H1 (cell line): ENCODE measurements at regions not wholly inside any gene's neighbourhood (a gene's known extent, or its start where the extent isn't known, plus 50 kb on each side); places are given as distances from the start of the nearest gene placed in this dataset.

Experiments
- CTCF ChIA-PET: fragments of 300-600 bp; sonication (Branson Sonifier 250); formaldehyde crosslinking; loops from one replicate; lab custom pipeline; 2021; ENCODE audit not compliant: partially characterized antibody; lab: Charles Lee
- POLR2A ChIA-PET: fragments of 300-600 bp; sonication (Branson Sonifier 250); formaldehyde crosslinking; loops from one replicate; lab custom pipeline; 2021; ENCODE audit warnings: inconsistent platforms; ENCODE audit not compliant: partially characterized antibody; lab: Charles Lee
- DNase-seq, 2 experiments: peaks; one replicate each; pipeline versions ENCODE4 v3.0.0 to v3.0.0-alpha.2; 2010 to 2022; ENCODE audit warnings: low spot score in 2 of 2, low read depth in 1 of 2, mixed read lengths in 1 of 2
- FAIRE-seq: peaks from 2 replicates; lab custom pipeline; 2011; peaks lifted over from hg19 to GRCh38; lab: Jason Lieb, UNC
- H2AFZ ChIP-seq: 2 replicates; pipeline ENCODE4 v1.8.1; 2012; ENCODE audit warnings: low read length, inconsistent platforms
- H2AK5ac ChIP-seq: 2 replicates; pipeline ENCODE4 v1.6.1; 2013; ENCODE audit warnings: low read depth, low read length
- H2BK120ac ChIP-seq: replicated peaks from 2 replicates; pipeline ENCODE3; 2013; ENCODE audit warnings: low read depth, low read length, inconsistent platforms
- H2BK12ac ChIP-seq: 2 replicates; pipeline ENCODE4 v1.6.1; 2013; ENCODE audit warnings: low read depth, low read length
- H2BK15ac ChIP-seq: 2 replicates; pipeline ENCODE4 v1.6.1; 2013; ENCODE audit warnings: low read length
- H2BK20ac ChIP-seq: 2 replicates; pipeline ENCODE4 v1.6.1; 2013; ENCODE audit warnings: low read length
- H2BK5ac ChIP-seq: 2 replicates; pipeline ENCODE4 v1.6.1; 2013; ENCODE audit warnings: low read depth, low read length
- H3K14ac ChIP-seq: 2 replicates; pipeline ENCODE4 v1.6.1; 2013; ENCODE audit warnings: inconsistent platforms; ENCODE audit not compliant: insufficient read length
- H3K18ac ChIP-seq: 2 replicates; pipeline ENCODE4 v1.6.1; 2013; ENCODE audit warnings: low read length; ENCODE audit errors: extremely low read depth
- H3K23ac ChIP-seq: 2 replicates; pipeline ENCODE4 v1.6.1; 2013; ENCODE audit warnings: inconsistent platforms; ENCODE audit not compliant: insufficient read length
- H3K23me2 ChIP-seq: 2 replicates; pipeline ENCODE4 v1.6.1; 2013; ENCODE audit warnings: low read depth, low read length
- H3K27ac ChIP-seq: 2 replicates; pipeline ENCODE4 v1.6.1; 2011; ENCODE audit warnings: low read depth, low read length, inconsistent platforms
- H3K27me3 ChIP-seq, 4 experiments: replicated peaks in 1 of 4; 1 replicate in 1 of 4; 2 replicates in 3 of 4; pipeline versions ENCODE4 v1.6.1 to v1.8.1; 2011 to 2013; ENCODE audit warnings: low read length in 3 of 4, mild to moderate bottlenecking in 3 of 4, inconsistent platforms in 2 of 4, mixed read lengths in 2 of 4, moderate library complexity in 1 of 4; ENCODE audit not compliant: control insufficient read depth in 3 of 4, insufficient read depth in 3 of 4; ENCODE audit errors: extremely low read depth in 1 of 4
- H3K36me3 ChIP-seq, 4 experiments: 2 replicates each; pipeline versions ENCODE4 v1.6.1 to v1.8.1; 2011 to 2013; ENCODE audit warnings: mild to moderate bottlenecking in 4 of 4, low read length in 3 of 4, moderate library complexity in 2 of 4, control low read depth in 1 of 4, inconsistent platforms in 1 of 4; ENCODE audit not compliant: insufficient read depth in 4 of 4, control insufficient read depth in 2 of 4
- H3K4ac ChIP-seq: replicated peaks from 2 replicates; pipeline ENCODE3; 2013; ENCODE audit warnings: low read length, low read depth, mixed read lengths, inconsistent platforms; ENCODE audit not compliant: insufficient read length
- H3K4me1 ChIP-seq, 4 experiments: replicated peaks in 1 of 4; 1 replicate in 1 of 4; 2 replicates in 3 of 4; pipeline versions ENCODE4 v1.6.1 to v1.8.1; 2011 to 2013; ENCODE audit warnings: low read length in 3 of 4, inconsistent platforms in 2 of 4, mixed read lengths in 1 of 4; ENCODE audit not compliant: insufficient read depth in 4 of 4, control insufficient read depth in 3 of 4
- H3K4me2 ChIP-seq, 2 experiments: 2 replicates each; pipeline versions ENCODE4 v1.6.1 to v1.8.1; 2011 to 2013; ENCODE audit warnings: low read depth in 2 of 2, low read length in 2 of 2, control low read depth in 1 of 2, inconsistent platforms in 1 of 2, mild to moderate bottlenecking in 1 of 2; ENCODE audit not compliant: insufficient read depth in 1 of 2
- H3K4me3 ChIP-seq, 4 experiments: fragments of 200-600, 300-600 bp in 1 of 4; sonication (generic), shearing (Covaris generic), sonication (Bioruptor Twin) in 1 of 4; 2 replicates each; pipeline versions ENCODE4 v1.5.1 to v1.8.1; 2011 to 2016; ENCODE audit warnings: low read length in 4 of 4, low read depth in 3 of 4, control low read depth in 2 of 4, inconsistent platforms in 2 of 4, mild to moderate bottlenecking in 2 of 4, mixed read lengths in 1 of 4, moderate library complexity in 1 of 4; ENCODE audit not compliant: insufficient read depth in 2 of 4; ENCODE audit errors: extremely low read depth in 1 of 4
- H3K56ac ChIP-seq: replicated peaks from 2 replicates; pipeline ENCODE3; 2013; ENCODE audit warnings: low read depth, mild to moderate bottlenecking, mixed read lengths, low read length, inconsistent platforms; ENCODE audit not compliant: insufficient read length
- H3K79me1 ChIP-seq: 2 replicates; pipeline ENCODE4 v1.6.1; 2013; ENCODE audit warnings: low read depth, low read length, control low read depth
- H3K79me2 ChIP-seq, 2 experiments: 2 replicates each; pipeline versions ENCODE4 v1.6.1 to v1.8.1; 2012 to 2013; ENCODE audit warnings: low read length in 2 of 2, mild to moderate bottlenecking in 2 of 2, inconsistent platforms in 1 of 2; ENCODE audit not compliant: insufficient read depth in 2 of 2, control insufficient read depth in 1 of 2
- H3K9ac ChIP-seq, 4 experiments: replicated peaks in 1 of 4; 1 replicate in 1 of 4; 2 replicates in 3 of 4; pipeline versions ENCODE4 v1.6.1 to v1.8.1; 2011 to 2013; ENCODE audit warnings: low read depth in 3 of 4, low read length in 3 of 4, control low read depth in 2 of 4, mild to moderate bottlenecking in 2 of 4, moderate library complexity in 2 of 4, inconsistent platforms in 1 of 4; ENCODE audit errors: extremely low read depth in 1 of 4
- H3K9me3 ChIP-seq, 2 experiments: 2 replicates each; pipeline versions ENCODE4 v1.6.1 to v1.8.1; 2012 to 2013; ENCODE audit warnings: mild to moderate bottlenecking in 2 of 2, moderate library complexity in 2 of 2, control low read depth in 1 of 2, inconsistent platforms in 1 of 2, low read depth in 1 of 2, low read length in 1 of 2, mixed read lengths in 1 of 2; ENCODE audit not compliant: insufficient read depth in 2 of 2
- H4K20me1 ChIP-seq, 2 experiments: replicated peaks in 1 of 2; 2 replicates each; pipeline versions ENCODE3 to v1.8.1; 2011 to 2013; ENCODE audit warnings: inconsistent platforms in 2 of 2, low read length in 2 of 2, mild to moderate bottlenecking in 1 of 2; ENCODE audit not compliant: insufficient read depth in 2 of 2, control insufficient read depth in 1 of 2
- H4K5ac ChIP-seq: 2 replicates; pipeline ENCODE4 v1.6.1; 2013; ENCODE audit warnings: low read length, low read depth, mixed read lengths, inconsistent platforms; ENCODE audit not compliant: insufficient read length
- H4K8ac ChIP-seq: 2 replicates; pipeline ENCODE4 v1.8.0; 2013; ENCODE audit warnings: mild to moderate bottlenecking, moderate library complexity, low read length, inconsistent platforms; ENCODE audit not compliant: insufficient read depth; ENCODE audit errors: extremely low read depth
- H4K91ac ChIP-seq: replicated peaks from 2 replicates; pipeline ENCODE3; 2013; ENCODE audit warnings: low read length, mixed read lengths, inconsistent platforms; ENCODE audit not compliant: insufficient read length
- ZNF274 ChIP-seq: IDR thresholded peaks from 2 replicates; pipeline ENCODE4 v1.7.0; 2012; ENCODE audit warnings: low read length, borderline replicate concordance; ENCODE audit errors: extremely low read depth
- WGBS, 2 experiments: shearing (Covaris generic) in 1 of 2; methylation state at CpG; one replicate each; pipeline versions ENCODE4 v1.1.6 to v1.1.7; 2013 to 2015; ENCODE audit warnings: low lambda C conversion rate in 2 of 2, mixed read lengths in 2 of 2, inconsistent platforms in 1 of 2, low coverage in 1 of 2, missing lambda C conversion rate in 1 of 2; ENCODE audit not compliant: insufficient replicate concordance in 2 of 2, insufficient coverage in 1 of 2, insufficient read length in 1 of 2; ENCODE audit errors: extremely low coverage in 1 of 2, missing lambda C conversion rate in 1 of 2; 5-methylcytosine and 5-hydroxymethylcytosine counted together

DNA sequence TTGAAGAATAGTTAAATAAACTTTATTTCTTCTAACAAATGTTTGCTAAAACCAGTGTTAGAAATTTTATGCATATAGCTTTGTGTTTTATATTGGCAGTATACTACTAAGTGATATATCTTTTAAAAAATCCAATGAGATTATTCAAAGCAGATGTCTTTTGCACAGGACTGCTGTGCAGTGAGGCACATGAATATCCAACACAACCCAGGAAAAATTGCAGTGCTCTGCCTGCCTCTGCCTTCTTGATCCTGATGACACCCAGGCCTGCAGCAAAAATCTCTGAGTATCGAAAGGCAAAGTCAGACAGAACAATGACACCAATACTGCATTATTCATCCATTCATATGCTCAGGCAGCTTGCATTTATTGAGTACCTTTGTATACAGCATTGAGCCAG is 1076.5 kb upstream of the ARRDC3 start (continued):
- no peak for TF ChIP-seq ZNF274

DNA sequence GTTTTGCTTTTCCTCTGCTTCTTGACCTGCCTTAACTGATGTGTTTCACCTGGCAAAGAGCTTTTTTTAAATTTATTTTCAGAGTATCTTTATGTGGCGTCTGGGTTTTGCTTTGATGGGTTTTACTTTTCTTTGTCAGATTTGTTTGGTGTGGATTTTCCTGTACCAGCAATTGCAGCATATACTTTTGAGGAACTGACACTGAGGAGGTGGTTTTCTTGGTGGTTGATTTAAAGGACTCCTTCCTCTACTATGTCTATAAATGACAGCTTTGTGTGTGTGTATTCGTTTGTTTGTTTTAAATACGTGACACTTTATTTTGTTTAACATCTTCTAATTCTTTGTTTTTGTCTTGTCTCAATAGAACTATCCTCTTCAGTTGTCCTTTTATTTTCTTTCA is 1071.9 kb upstream of the ARRDC3 start:
- no peak overlapping the region for H2BK12ac ChIP-seq
- DNase-seq (no peak), FAIRE-seq (no peak)
- H2BK5ac ChIP-seq, result no peak overlapping the region
- no peak overlapping the region for H3K14ac ChIP-seq
- ChIA-PET POLR2A (no interaction called here), CTCF (interaction anchor here (1.4 kb wide), 1 partner anchor 16 kb away, joined by 4 read pairs; no protein-coding TSS in a partner anchor)
- H2BK15ac ChIP-seq, result no peak overlapping the region
- H4K20me1 ChIP-seq, result no peaks in the 10 kb centered on the region
- WGBS, 2 experiments, result 90% methylated on average over 3 of the region's 3 CpGs; no CpG with 5 or more reads in 1 of the 2 experiments
- no peaks in the 10 kb centered on the region for H3K79me1 ChIP-seq
- no peak overlapping the region for H2BK120ac ChIP-seq
- H3K23ac ChIP-seq, result no peak overlapping the region
- no peak overlapping the region for H3K4me2 ChIP-seq
- no peak overlapping the region for H3K9ac ChIP-seq
- H3K36me3 ChIP-seq, result no peaks in the 10 kb centered on the region
- no peak overlapping the region for H3K4ac ChIP-seq
- H3K18ac ChIP-seq, result no peak overlapping the region
- H3K27me3 ChIP-seq, result no peaks in the 10 kb centered on the region
- no peak overlapping the region for H2AK5ac ChIP-seq
- H3K4me1 ChIP-seq, result no peaks in the 10 kb centered on the region
- no peak overlapping the region for H4K5ac ChIP-seq
- no peak overlapping the region for H3K4me3 ChIP-seq
- no peak overlapping the region for H3K27ac ChIP-seq
- H2BK20ac ChIP-seq, result no peak overlapping the region
- no peak overlapping the region for H4K8ac ChIP-seq
- H3K79me2 ChIP-seq, result no peaks in the 10 kb centered on the region
- no peaks in the 10 kb centered on the region for H3K9me3 ChIP-seq
- no peak overlapping the region for H2AFZ ChIP-seq
- no peak overlapping the region for H4K91ac ChIP-seq
- H3K56ac ChIP-seq, result no peak overlapping the region
- H3K23me2 ChIP-seq, result no peaks in the 10 kb centered on the region
